Upper lobe of right lung (tissue), 1 donor: ENCODE measurements at regions not wholly inside any gene's neighbourhood (a gene's known extent, or its start where the extent isn't known, plus 50 kb on each side); places are given as distances from the start of the nearest gene placed in this dataset.
A peak's percentile ranks its signal among the peaks of the same experiment; 100 is the strongest.

Experiments used
- ATAC-seq: fragments of 200-7000 bp; cut with Tn5 transposase; one replicate; pipeline ENCODE4 v1.9.1; 2020; ENCODE audit warnings: mild to moderate bottlenecking, moderate library complexity
- DNase-seq: peaks from one replicate; pipeline ENCODE4 v3.0.0-alpha.2; 2020
- H3K27ac ChIP-seq: fragments of 200-600 bp; one replicate; pipeline ENCODE4 v1.8.0; 2022
- H3K27me3 ChIP-seq: fragments of 200-600 bp; one replicate; pipeline ENCODE4 v1.8.0; 2022; ENCODE audit warnings: mild to moderate bottlenecking
- H3K36me3 ChIP-seq: fragments of 200-600 bp; one replicate; pipeline ENCODE4 v1.8.0; 2022
- H3K4me1 ChIP-seq: fragments of 200-600 bp; one replicate; pipeline ENCODE4 v1.8.0; 2022
- H3K4me3 ChIP-seq: fragments of 200-600 bp; one replicate; pipeline ENCODE4 v1.8.0; 2022; ENCODE audit warnings: mild to moderate bottlenecking
- H3K9me3 ChIP-seq: fragments of 200-600 bp; one replicate; pipeline ENCODE4 v1.8.0; 2022
- CTCF ChIP-seq: fragments of 200-600 bp; IDR thresholded peaks from one replicate; pipeline ENCODE4 v1.8.0; 2022; ENCODE audit warnings: antibody characterized with exemption
- intact Hi-C: fragments of 100-400 bp; cut with DNase I; formaldehyde crosslinking; loops from one replicate; pipeline ENCODE4 v1.11.0; 2022
- donor health status: DM: no; HTN: yes; CAD: no; lungs with severe emphysema.

DNA sequence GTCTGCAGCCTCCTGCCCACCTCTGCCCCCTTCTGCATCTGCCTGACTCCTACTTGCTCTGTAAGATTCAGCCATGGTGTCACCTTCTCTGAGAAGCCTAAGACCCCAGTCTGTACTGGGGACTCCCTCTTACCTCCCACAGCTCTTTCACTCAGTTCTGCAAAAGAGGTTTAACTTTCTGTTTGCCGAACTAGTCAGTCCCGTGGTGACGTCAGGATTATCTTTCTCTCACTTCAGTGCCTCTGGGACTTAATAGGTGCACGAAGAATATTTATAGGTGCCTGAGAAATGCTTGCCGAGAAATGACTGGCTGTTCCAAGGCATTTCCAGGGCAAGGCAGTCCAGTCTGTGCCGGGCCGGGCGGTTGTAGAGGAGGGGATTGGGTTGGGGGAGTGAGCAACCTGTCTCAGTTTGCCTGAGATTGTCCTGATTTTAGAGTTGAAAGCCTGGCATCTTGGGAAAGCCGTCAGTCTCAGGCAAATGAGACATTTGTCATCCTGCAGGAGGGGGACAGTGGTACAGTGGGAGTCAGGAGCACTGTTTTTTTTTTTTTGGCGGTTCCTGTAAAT is 227.5 kb upstream of the NPVF start:
- DNase-seq = no peak
- TF ChIP-seq CTCF = no peak

GRCh38 chr7:25456467-25457171 is 228.3 kb upstream of the NPVF start:
- intact Hi-C loops = no loop called here
- Histone ChIP-seq H3K27ac (peak overlapping the region; percentile 1), H3K4me3 (no peak overlapping the region), H3K36me3 (no peaks in the 10 kb centered on the region), H3K27me3 (no peaks in the 10 kb centered on the region), H3K4me1 (peaks cover 26% of the 10 kb centered on the region), H3K9me3 (no peaks in the 10 kb centered on the region)
- DNase-seq (no peak), ATAC-seq (peak; percentile 68)
- no peak for TF ChIP-seq CTCF

More for the DNA sequence above, 227.5 kb upstream of the NPVF start:
- no peaks in the 10 kb centered on the region for H3K27me3 ChIP-seq
- no peaks in the 10 kb centered on the region for H3K36me3 ChIP-seq
- no peak overlapping the region for H3K4me3 ChIP-seq
- H3K9me3 ChIP-seq = no peaks in the 10 kb centered on the region
- intact Hi-C loops = no loop called here
- no peak for ATAC-seq
- peaks cover 26% of the 10 kb centered on the region for H3K4me1 ChIP-seq
- peak overlapping the region; percentile 1 for H3K27ac ChIP-seq

- peaks cover 26% of the 10 kb centered on the region for H3K4me1 ChIP-seq
- TF ChIP-seq CTCF = no peak
- intact Hi-C loops = no loop called here
Observed at GRCh38 chr7:25459057-25459456, 230.8 kb upstream of the NPVF start.

GRCh38 chr7:25460433-25460832 is 232.1 kb upstream of the NPVF start:
- DNase-seq = no peak
- H3K4me1 ChIP-seq = peaks cover 17% of the 10 kb centered on the region
- peak; percentile 16 for ATAC-seq
- H3K27me3 ChIP-seq = no peaks in the 10 kb centered on the region
- no peaks in the 10 kb centered on the region for H3K9me3 ChIP-seq
- no peak overlapping the region for H3K4me3 ChIP-seq
- H3K27ac ChIP-seq = no peak overlapping the region
- TF ChIP-seq CTCF = no peak
- intact Hi-C loops = no loop called here
- H3K36me3 ChIP-seq = no peaks in the 10 kb centered on the region

More at GRCh38 chr7:25459057-25459456, 230.8 kb upstream of the NPVF start:
- no peak for ATAC-seq
- H3K36me3 ChIP-seq = no peaks in the 10 kb centered on the region
- H3K27me3 ChIP-seq = no peaks in the 10 kb centered on the region
- H3K27ac ChIP-seq = no peak overlapping the region
- DNase-seq = no peak
- no peaks in the 10 kb centered on the region for H3K9me3 ChIP-seq
- no peak overlapping the region for H3K4me3 ChIP-seq

GRCh38 chr7:25469669-25470068 is 241.4 kb upstream of the NPVF start:
- ATAC-seq (no peak), DNase-seq (no peak)
- Histone ChIP-seq H3K27ac (no peak overlapping the region), H3K27me3 (no peaks in the 10 kb centered on the region), H3K4me3 (no peak overlapping the region), H3K36me3 (no peaks in the 10 kb centered on the region), H3K9me3 (no peaks in the 10 kb centered on the region), H3K4me1 (no peaks in the 10 kb centered on the region)
- TF ChIP-seq CTCF = no peak
- intact Hi-C loops = no loop called here
